ENCODE measurements at regions not wholly inside any gene's neighbourhood (a gene's known extent, or its start where the extent isn't known, plus 50 kb on each side); places are given as distances from the start of the nearest gene placed in this dataset.
"Not testable (repeated sequence)": the region's sequence is repeated elsewhere in the genome, so short reads cannot be mapped to it uniquely, and the experiment has no call there.

GRCh38 chr9:80664327-80665210 lies 1024.8 kb downstream of the TLE1 start:
- no peak for DNase-seq (ENCODE audit: low read depth in 4 of 4, low spot score in 1 of 4)

DNA sequence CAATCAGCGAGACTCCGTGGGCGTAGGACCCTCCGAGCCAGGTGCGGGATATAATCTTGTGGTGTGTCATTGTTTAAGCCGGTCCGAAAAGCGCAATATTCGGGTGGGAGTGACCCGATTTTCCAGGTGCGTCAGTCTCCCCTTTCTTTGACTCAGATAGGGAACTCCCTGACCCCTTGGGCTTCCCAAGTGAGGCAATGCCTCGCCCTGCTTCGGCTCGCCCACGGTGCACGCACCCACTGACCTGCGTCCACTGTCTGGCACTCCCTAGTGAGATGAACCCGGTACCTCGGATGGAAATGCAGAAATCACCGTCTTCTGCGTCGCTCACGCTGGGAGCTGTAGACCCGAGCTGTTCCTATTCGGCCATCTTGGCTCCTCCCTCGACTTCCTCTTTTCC lies 1029.6 kb downstream of the TLE1 start:
- DNase-seq (ENCODE audit: low read depth in 4 of 4, low spot score in 1 of 4): not testable (repeated sequence)

- DNase-seq (ENCODE audit: low read depth in 4 of 4, low spot score in 1 of 4): no peak
Measured at GRCh38 chr9:80651044-80651443, 1038.3 kb downstream of the TLE1 start.

- no peak for DNase-seq (ENCODE audit: low read depth in 4 of 4, low spot score in 1 of 4)
Measured at GRCh38 chr9:80649496-80649895, 1039.9 kb downstream of the TLE1 start.

GRCh38 chr9:80649001-80649420 lies 1040.3 kb downstream of the TLE1 start:
- no peak for DNase-seq (ENCODE audit: low read depth in 4 of 4, low spot score in 1 of 4)

- no peak for DNase-seq (ENCODE audit: low read depth in 4 of 4, low spot score in 1 of 4)
Measured at GRCh38 chr9:80648336-80648735, 1041.0 kb downstream of the TLE1 start.

DNA sequence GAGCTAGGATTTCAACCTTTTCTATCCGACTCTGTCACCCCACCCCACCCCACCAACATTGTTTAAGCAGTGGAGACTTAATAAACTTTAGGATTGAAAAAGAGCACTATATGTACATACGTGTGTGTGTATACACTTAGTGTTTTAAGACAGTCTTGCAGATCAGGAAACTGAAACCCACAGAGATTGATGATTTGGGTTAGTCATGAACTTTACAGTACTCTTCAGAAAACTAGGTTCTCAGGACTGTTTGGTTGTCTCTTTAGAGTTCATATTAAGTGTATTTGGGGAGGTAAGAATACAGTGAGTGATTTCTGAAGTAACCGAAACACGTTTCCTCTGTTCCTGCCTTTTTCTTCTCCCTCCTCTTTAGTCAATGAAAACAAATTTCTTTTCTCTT lies 1043.1 kb downstream of the TLE1 start:
- no peak for DNase-seq (ENCODE audit: low read depth in 4 of 4, low spot score in 1 of 4)

GRCh38 chr9:80644044-80644443 lies 1045.3 kb downstream of the TLE1 start:
- no peak for DNase-seq (ENCODE audit: low read depth in 4 of 4, low spot score in 1 of 4)

GRCh38 chr9:80635065-80635464 lies 1054.3 kb downstream of the TLE1 start:
- no peak for DNase-seq (ENCODE audit: low read depth in 4 of 4, low spot score in 1 of 4)

DNA sequence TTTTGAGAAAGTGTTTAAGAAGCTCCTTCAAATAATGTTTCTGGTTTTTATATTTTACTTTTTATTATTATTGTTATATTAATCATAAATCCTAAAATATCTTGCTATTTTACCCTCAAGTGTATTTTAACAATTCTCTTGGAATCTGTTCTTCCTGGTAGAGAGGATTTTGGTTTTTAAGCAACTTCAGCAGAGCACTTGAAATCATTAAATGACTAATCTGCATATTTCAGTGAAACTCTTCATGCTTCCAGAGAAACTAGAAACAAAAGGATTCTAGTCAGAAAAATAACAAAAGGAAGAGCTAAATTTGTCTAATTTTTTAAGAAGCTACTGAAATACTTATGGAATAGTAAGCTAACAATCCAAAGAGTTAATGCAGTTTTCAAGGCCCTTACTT lies 1057.3 kb downstream of the TLE1 start:
- DNase-seq (ENCODE audit: low read depth in 4 of 4, low spot score in 1 of 4): no peak

GRCh38 chr9:80622508-80622907 lies 1050.7 kb downstream of the TLE4 start:
- no peak for DNase-seq (ENCODE audit: low read depth in 4 of 4, low spot score in 1 of 4)

- DNase-seq (ENCODE audit: low read depth in 4 of 4, low spot score in 1 of 4): no peak
Measured at GRCh38 chr9:80619356-80619755, 1047.6 kb downstream of the TLE4 start.

- no peak for DNase-seq (ENCODE audit: low read depth in 4 of 4, low spot score in 1 of 4)
Measured at GRCh38 chr9:80615964-80616363, 1044.2 kb downstream of the TLE4 start.

DNA sequence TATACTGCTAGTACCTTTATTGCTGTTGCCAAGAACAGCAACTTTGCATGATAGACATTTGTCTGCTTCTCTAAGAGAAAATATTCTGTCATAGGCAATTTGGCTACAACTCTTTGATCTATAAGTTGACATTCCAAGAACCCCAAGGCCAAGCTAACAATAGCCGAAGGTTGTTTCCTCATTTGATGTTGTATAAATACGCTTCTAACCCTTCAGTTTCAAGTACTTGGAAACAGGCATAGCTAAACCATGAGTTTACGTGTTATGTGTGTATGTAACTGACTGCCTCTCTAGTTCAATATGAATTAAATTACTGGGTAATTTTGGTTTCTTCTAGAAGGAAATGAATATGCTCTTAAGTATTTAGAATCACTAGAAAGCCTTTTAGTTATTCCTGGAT lies 1034.0 kb downstream of the TLE4 start:
- no peak for DNase-seq (ENCODE audit: low read depth in 4 of 4, low spot score in 1 of 4)

DNA sequence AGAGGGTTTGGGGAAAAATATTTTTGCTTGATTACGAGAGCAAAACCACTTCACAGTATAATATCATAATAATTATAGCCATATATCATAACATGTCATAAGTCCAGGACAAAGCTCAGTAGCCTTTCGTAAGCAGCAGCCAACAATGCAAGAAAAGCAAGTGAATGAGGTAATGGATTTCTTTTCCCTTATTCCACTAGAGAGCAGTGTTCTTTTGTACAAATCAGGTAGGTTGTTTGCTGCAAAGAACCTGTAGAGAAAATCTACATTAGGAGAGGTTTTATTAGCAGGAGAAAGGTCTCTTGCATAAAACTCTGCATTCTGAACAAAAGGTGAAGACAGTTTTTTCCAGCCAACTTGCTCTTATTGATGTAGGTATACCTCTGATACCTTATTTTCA lies 1033.4 kb downstream of the TLE4 start:
- DNase-seq (ENCODE audit: low read depth in 4 of 4, low spot score in 1 of 4): no peak

DNA sequence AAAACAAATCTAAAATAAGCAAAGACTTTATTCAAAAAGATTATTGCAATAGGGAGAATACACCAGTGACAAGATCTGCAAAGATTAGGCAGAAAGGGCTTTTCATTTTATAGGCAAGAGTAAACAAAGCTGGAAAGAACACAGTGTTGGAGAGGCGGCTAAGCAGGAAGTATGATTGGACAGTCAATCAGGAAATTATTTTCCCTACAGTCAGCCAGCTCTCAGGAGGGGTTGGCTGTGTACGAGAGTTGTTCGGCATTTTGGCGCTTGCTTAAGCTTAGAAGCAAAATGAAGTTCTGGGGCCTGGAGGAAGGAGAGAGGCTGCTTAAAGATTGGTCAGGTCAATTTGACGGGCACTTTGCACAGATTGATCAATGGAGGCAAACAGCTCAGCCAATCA lies 1030.5 kb downstream of the TLE4 start:
- no peak for DNase-seq (ENCODE audit: low read depth in 4 of 4, low spot score in 1 of 4)

DNA sequence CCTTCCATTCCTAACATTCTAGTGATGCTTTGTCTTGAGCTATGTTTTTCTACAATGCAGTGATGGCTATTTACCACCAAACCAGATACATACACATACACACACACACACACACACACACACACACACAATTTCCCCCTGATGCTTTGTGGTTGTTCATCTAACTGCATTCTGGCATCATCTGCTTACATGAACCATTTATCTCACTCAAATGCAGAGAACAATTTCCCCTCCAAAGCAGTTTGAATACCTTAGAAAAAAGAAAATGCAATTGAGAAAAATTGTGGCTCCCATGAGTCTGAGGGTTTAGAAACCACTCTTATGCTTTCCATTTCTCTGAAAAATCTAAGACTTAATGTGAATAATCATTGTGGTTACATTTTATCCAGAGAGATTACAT lies 1024.8 kb downstream of the TLE4 start:
- no peak for DNase-seq (ENCODE audit: low read depth in 4 of 4, low spot score in 1 of 4)

DNA sequence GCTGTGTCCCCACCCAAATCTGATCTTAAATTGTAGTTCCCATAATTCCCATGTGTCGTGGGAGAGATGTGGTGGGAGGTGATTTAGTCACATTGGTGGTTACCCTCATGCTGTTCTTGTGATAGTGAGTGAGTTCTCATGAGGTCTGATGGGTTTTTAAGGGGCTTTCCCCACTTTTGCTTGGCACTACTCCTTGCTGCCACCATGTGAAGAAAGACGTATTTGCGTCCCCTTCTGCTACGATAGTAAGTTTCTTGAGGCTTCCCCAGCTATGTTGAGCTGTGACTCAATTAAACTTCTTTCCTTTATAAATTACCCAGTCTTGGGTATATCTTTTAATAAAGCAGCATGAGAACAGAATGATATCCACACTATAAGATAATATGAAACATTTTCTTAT lies 1023.4 kb downstream of the TLE4 start:
- DNase-seq (ENCODE audit: low read depth in 4 of 4, low spot score in 1 of 4): no peak

DNA sequence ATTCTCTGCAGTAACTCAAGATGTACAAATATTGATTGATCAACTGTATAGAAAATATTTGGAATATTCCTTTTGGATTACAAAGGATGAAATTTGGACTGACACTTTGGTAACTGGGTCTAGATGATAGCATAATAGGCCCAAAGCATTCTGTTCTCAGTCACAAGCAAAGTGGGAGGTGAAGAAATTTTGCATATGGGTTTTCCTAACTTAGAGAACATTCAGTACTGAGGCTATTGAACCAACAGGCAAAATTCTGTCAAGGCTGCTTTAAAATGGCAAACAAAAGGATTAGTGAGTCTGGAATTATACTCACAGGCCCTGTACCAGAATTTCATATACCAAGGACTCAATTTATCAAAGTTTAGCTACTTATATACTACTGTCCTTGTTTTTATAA lies 1020.6 kb downstream of the TLE4 start:
- DNase-seq (ENCODE audit: low read depth in 4 of 4, low spot score in 1 of 4): no peak

DNA sequence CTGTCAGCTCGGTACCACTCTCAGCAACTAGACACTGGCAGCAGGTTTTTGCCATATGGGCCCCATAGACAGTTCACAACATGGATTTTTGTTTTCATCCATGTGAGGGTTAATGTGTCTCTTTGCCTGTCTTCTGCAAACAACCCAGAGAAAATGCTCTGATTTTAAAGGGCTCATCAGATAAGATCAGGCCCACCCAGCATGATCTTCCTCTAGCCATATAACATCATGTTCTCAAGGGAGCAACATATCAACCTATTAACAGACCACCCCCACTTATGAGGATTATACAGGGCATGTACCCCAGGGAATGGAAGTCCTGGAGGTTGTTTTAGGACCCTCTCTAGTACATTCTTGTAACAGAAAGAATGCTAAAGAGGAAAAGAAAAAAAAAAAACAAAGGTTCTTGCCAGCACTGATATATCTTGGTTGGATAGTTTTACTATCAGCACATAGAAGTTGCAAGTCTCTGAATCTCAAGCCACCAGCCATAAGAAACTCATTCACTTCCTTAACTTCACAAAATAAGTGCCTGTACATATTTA lies 1015.1 kb downstream of the TLE4 start:
- DNase-seq (ENCODE audit: low read depth in 4 of 4, low spot score in 1 of 4): no peak

DNA sequence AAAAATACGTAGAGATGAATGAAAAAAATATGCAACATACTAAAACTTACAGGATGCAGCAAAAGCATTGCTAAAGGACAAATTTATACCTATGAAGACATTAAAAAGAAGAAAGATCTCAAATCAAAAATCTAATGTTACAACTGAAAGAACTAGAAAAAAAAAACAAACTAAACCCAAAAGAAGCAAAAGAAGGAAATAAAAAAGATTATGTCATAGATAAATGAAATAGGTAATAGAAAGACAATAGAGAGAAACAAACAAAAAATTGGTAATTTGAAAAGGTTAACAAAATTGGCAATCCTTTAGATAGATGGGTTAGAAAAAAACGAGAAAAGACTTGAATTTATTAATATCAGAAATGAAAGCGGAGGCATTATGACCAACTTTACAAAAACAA lies 1000.2 kb downstream of the TLE4 start:
- DNase-seq (ENCODE audit: low read depth in 4 of 4, low spot score in 1 of 4): no peak

GRCh38 chr9:80569236-80569635 lies 997.5 kb downstream of the TLE4 start:
- no peak for DNase-seq (ENCODE audit: low read depth in 4 of 4, low spot score in 1 of 4)

DNA sequence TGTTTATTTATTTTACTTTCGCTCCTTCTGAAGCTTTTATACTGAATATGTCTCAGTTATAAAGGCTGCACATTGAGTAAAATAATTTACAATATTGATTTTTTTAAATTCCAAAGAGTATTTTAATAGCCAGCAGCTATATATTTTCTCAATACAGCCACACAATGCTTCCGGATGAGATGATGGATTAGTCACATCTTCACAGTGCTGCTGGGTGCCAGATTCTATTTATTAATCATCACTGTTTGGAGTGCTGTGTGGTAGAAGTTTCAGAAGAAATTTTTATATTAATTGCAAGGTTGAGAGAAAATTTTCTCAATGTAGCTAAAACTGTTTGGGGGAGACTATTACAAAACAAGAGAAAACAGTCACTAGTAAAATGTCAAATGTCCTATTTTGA lies 989.8 kb downstream of the TLE4 start:
- no peak for DNase-seq (ENCODE audit: low read depth in 4 of 4, low spot score in 1 of 4)
